ENCODE measurements at regions not wholly inside any gene's neighbourhood (a gene's known extent, or its start where the extent isn't known, plus 50 kb on each side); places are given as distances from the start of the nearest gene placed in this dataset.
A peak's percentile ranks its signal among the peaks of the same experiment; 100 is the strongest.

GRCh38 chr10:120997313-120997712 is 146.2 kb downstream of the WDR11 start:
- H3K27ac Mint-ChIP-seq, result peak overlapping the region in 1 of 3 experiments; percentile 49
- TF ChIP-seq, protein P1, sequence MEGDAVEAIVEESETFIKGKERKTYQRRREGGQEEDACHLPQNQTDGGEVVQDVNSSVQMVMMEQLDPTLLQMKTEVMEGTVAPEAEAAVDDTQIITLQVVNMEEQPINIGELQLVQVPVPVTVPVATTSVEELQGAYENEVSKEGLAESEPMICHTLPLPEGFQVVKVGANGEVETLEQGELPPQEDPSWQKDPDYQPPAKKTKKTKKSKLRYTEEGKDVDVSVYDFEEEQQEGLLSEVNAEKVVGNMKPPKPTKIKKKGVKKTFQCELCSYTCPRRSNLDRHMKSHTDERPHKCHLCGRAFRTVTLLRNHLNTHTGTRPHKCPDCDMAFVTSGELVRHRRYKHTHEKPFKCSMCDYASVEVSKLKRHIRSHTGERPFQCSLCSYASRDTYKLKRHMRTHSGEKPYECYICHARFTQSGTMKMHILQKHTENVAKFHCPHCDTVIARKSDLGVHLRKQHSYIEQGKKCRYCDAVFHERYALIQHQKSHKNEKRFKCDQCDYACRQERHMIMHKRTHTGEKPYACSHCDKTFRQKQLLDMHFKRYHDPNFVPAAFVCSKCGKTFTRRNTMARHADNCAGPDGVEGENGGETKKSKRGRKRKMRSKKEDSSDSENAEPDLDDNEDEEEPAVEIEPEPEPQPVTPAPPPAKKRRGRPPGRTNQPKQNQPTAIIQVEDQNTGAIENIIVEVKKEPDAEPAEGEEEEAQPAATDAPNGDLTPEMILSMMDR (IDR thresholded peaks at IDR 0.05; ENCODE audit: unreplicated experiment in 3 of 3), result no peak
- peaks cover 9% of the 10 kb centered on the region for H3K4me1 Mint-ChIP-seq
- peaks cover 26% of the 10 kb centered on the region for H3K27me3 Mint-ChIP-seq (ENCODE audit: low read depth)
- H3K4me3 Mint-ChIP-seq, result no peak overlapping the region
- H3K9me3 Mint-ChIP-seq, result peaks cover 10% of the 10 kb centered on the region
- peaks cover 3% of the 10 kb centered on the region for H3K36me3 Mint-ChIP-seq (ENCODE audit: low read depth)

DNA sequence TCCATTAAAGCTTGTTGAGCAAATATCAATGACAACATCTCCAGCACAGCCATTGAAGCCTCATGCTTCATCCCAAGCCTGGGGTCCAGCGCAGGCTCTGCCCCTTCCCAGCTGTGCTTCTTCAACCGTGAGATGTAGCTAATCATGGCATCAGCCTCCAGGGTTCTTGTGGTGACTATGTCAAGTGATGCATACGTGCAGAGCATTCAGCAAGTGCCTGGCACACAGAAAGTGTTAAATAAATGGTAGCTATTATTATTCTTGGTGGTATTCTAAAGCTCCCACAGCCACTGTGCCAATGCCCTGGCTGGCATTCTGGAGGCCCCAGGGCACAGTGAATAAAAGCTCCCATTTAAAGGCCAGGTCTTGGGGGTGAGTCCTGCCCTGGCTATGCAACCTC is 146.6 kb downstream of the WDR11 start:
- peaks cover 9% of the 10 kb centered on the region for H3K4me1 Mint-ChIP-seq
- H3K4me3 Mint-ChIP-seq, result no peak overlapping the region
- TF ChIP-seq, protein P1 (IDR thresholded peaks at IDR 0.05; ENCODE audit: unreplicated experiment in 3 of 3), result no peak
- peaks cover 26% of the 10 kb centered on the region for H3K27me3 Mint-ChIP-seq (ENCODE audit: low read depth)
- H3K27ac Mint-ChIP-seq, result peak overlapping the region in 1 of 3 experiments; percentile 49
- peaks cover 3% of the 10 kb centered on the region for H3K36me3 Mint-ChIP-seq (ENCODE audit: low read depth)
- H3K9me3 Mint-ChIP-seq, result peaks cover 8% of the 10 kb centered on the region

GRCh38 chr10:120998251-120998650 is 147.1 kb downstream of the WDR11 start:
- TF ChIP-seq, protein P1 (IDR thresholded peaks at IDR 0.05; ENCODE audit: unreplicated experiment in 3 of 3), result no peak
- Mint-ChIP-seq H3K27ac (no peak overlapping the region), H3K4me3 (no peak overlapping the region), H3K36me3 (ENCODE audit: low read depth) (peaks cover 4% of the 10 kb centered on the region), H3K9me3 (peaks cover 8% of the 10 kb centered on the region), H3K4me1 (peaks cover 9% of the 10 kb centered on the region), H3K27me3 (ENCODE audit: low read depth) (peaks cover 26% of the 10 kb centered on the region)

DNA sequence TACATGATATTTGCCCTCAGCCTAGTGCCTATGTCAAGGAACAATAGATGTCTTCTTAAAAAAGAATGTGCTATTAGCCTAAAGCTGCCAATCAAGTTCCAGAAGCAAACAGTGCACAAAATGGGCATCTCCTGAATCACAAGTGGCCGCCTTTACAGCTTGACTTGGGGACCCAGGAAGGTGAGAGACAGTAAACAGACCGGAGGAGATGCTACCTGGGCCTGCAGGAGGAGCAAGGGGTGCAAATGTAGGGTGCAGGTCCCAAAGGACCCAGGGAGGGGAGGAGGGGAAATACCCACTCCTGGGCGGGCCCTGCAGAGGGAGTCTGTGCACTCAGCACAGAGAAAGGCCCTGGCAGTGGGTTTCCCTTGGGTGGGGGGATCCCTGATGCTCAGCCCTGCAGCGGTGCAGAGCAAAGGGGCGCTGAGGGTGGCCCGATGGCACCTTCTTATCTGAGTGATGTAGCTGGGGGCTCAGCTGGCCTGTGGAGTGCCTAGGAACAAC is 147.7 kb downstream of the WDR11 start:
- H3K27me3 Mint-ChIP-seq (ENCODE audit: low read depth), result peaks cover 26% of the 10 kb centered on the region
- no peak overlapping the region for H3K4me3 Mint-ChIP-seq
- H3K36me3 Mint-ChIP-seq (ENCODE audit: low read depth), result peaks cover 4% of the 10 kb centered on the region
- H3K27ac Mint-ChIP-seq, result no peak overlapping the region
- H3K4me1 Mint-ChIP-seq, result peaks cover 9% of the 10 kb centered on the region
- TF ChIP-seq, protein P1 (IDR thresholded peaks at IDR 0.05; ENCODE audit: unreplicated experiment in 3 of 3), result no peak
- H3K9me3 Mint-ChIP-seq, result peaks cover 9% of the 10 kb centered on the region

DNA sequence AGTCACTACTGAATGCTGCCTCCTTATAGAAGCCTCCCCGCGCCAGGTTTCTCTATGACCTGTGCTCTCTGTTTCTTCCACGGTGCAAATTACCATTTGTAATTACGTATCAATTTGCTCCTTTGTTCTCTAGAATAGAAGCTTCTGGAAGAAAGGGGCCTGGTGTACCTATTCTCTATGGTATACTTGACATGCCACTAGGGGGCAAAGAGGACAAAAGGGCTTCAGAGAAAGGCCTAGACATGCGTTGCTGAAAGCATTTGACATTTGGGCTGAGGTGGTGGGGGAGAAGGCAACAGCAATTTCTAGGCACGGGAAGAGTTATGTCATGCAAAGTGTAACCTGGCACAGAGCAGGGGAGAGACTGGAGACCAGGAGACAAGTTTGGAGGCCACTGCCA is 148.7 kb downstream of the WDR11 start:
- H3K27me3 Mint-ChIP-seq (ENCODE audit: low read depth), result peaks cover 26% of the 10 kb centered on the region
- peaks cover 11% of the 10 kb centered on the region for H3K36me3 Mint-ChIP-seq (ENCODE audit: low read depth)
- H3K4me1 Mint-ChIP-seq, result peaks cover 9% of the 10 kb centered on the region
- H3K9me3 Mint-ChIP-seq, result peaks cover 15% of the 10 kb centered on the region
- H3K27ac Mint-ChIP-seq, result no peak overlapping the region
- no peak overlapping the region for H3K4me3 Mint-ChIP-seq
- TF ChIP-seq, protein P1 (IDR thresholded peaks at IDR 0.05; ENCODE audit: unreplicated experiment in 3 of 3), result no peak

- peaks cover 35% of the 10 kb centered on the region for H3K9me3 Mint-ChIP-seq
- H3K27ac Mint-ChIP-seq, result no peak overlapping the region
- H3K4me1 Mint-ChIP-seq, result peaks cover 1% of the 10 kb centered on the region
- TF ChIP-seq, protein P1 (IDR thresholded peaks at IDR 0.05; ENCODE audit: unreplicated experiment in 3 of 3), result no peak
- H3K4me3 Mint-ChIP-seq, result no peak overlapping the region
- peaks cover 23% of the 10 kb centered on the region for H3K36me3 Mint-ChIP-seq (ENCODE audit: low read depth)
- peaks cover 11% of the 10 kb centered on the region for H3K27me3 Mint-ChIP-seq (ENCODE audit: low read depth)
These were observed 151.5 kb downstream of the WDR11 start for GRCh38 chr10:121002586-121003205.

Data from nephron (organoid).